Esophagus muscularis mucosa (tissue), 4 donors: ENCODE measurements at regions not wholly inside any gene's neighbourhood (a gene's known extent, or its start where the extent isn't known, plus 50 kb on each side); places are given as distances from the start of the nearest gene placed in this dataset.
A peak's percentile ranks its signal among the peaks of the same experiment; 100 is the strongest.

Source experiments
- DNase-seq: peaks from one replicate; pipeline ENCODE4 v3.0.0-alpha.2; 2017; ENCODE audit errors: extremely low spot score
- H3K27ac ChIP-seq, 4 donors: fragments of 200-600 bp; sonication (generic); replicated peaks in 1 of 4; 1 replicate in 3 of 4; 2 replicates in 1 of 4; pipeline ENCODE4 v1.5.1; 2016 to 2019; ENCODE audit warnings: mild to moderate bottlenecking in 1 of 4
- H3K27me3 ChIP-seq, 4 donors: fragments of 200-600 bp; sonication (generic); one replicate each; pipeline versions ENCODE4 v1.5.1 to v1.6.0; 2016 to 2019
- H3K36me3 ChIP-seq, 4 donors: fragments of 200-600 bp; sonication (generic); one replicate each; pipeline ENCODE4 v1.5.1; 2016 to 2019
- H3K4me1 ChIP-seq, 4 donors: fragments of 200-600 bp; sonication (generic); one replicate each; pipeline ENCODE4 v1.5.1; 2016 to 2019
- H3K4me3 ChIP-seq, 4 donors: fragments of 200-600 bp; sonication (generic); 1 replicate in 2 of 4; 2 replicates in 2 of 4; pipeline ENCODE4 v1.5.1; 2016 to 2019; ENCODE audit warnings: mild to moderate bottlenecking in 4 of 4, moderate library complexity in 1 of 4
- H3K9me3 ChIP-seq, 4 donors: fragments of 200-600 bp; sonication (generic); 1 replicate in 3 of 4; 2 replicates in 1 of 4; pipeline ENCODE4 v1.5.1; 2016 to 2019
- EP300 ChIP-seq: sonication (generic); formaldehyde crosslinking; IDR thresholded peaks from one replicate; pipeline ENCODE4 v1.6.1; 2017; ENCODE audit warnings: antibody characterized with exemption
- POLR2A ChIP-seq: fragments of 450-650 bp; IDR thresholded peaks from one replicate; pipeline ENCODE4 v1.6.1; 2017; ENCODE audit warnings: antibody characterized with exemption, moderate library complexity, mild to moderate bottlenecking, low read depth
- POLR2AphosphoS5 ChIP-seq, 2 donors: sonication (generic); formaldehyde crosslinking; IDR thresholded peaks; one replicate each; pipeline ENCODE4 v1.6.1; 2017; ENCODE audit warnings: antibody characterized with exemption in 2 of 2
- WGBS: methylation state at CpG from one replicate; pipeline ENCODE4 v1.1.5; 2018; 5-methylcytosine and 5-hydroxymethylcytosine counted together
- intact Hi-C: fragments of 100-400 bp; cut with DNase I; formaldehyde crosslinking; loops from one replicate; pipeline ENCODE4 v1.15.1; 2023
- TF ChIP-seq, protein P1 (sequence below), 3 experiments: fragments of 200-600 bp in 2 of 3; fragments of 450-650 bp in 1 of 3; sonication (generic) in 2 of 3; IDR thresholded peaks; one replicate each; pipeline ENCODE4 v1.5.1; 2017 to 2019; ENCODE audit warnings: antibody characterized with exemption in 3 of 3, mild to moderate bottlenecking in 2 of 3, moderate library complexity in 1 of 3

DNA sequence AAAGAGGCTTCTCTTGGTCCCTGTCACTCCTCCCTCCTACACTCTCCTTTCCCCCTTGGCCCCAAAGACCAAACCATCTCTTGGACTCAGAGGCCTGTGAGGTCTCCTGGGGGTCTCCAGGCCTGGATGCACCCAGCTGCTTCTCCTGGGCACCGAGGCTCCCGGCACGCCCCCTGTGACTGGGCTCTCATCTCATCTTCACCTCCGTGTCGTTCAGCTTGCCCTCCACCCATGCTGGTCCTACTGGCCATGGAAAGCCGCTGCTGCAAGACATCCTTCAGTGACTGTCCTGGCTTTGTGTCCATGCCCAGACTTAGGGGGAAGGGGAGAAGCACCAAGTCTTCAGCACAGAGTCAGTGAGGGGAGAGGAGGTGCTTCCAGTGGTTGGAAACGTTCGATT, 141.4 kb upstream of the RET start:
- WGBS, result 80% methylated on average over 8 of the region's 8 CpGs
- H3K9me3 ChIP-seq, result no peaks in the 10 kb centered on the region
- TF ChIP-seq, protein P1, sequence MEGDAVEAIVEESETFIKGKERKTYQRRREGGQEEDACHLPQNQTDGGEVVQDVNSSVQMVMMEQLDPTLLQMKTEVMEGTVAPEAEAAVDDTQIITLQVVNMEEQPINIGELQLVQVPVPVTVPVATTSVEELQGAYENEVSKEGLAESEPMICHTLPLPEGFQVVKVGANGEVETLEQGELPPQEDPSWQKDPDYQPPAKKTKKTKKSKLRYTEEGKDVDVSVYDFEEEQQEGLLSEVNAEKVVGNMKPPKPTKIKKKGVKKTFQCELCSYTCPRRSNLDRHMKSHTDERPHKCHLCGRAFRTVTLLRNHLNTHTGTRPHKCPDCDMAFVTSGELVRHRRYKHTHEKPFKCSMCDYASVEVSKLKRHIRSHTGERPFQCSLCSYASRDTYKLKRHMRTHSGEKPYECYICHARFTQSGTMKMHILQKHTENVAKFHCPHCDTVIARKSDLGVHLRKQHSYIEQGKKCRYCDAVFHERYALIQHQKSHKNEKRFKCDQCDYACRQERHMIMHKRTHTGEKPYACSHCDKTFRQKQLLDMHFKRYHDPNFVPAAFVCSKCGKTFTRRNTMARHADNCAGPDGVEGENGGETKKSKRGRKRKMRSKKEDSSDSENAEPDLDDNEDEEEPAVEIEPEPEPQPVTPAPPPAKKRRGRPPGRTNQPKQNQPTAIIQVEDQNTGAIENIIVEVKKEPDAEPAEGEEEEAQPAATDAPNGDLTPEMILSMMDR (IDR thresholded peaks at IDR 0.05), result no peak
- no peak for TF ChIP-seq POLR2AphosphoS5 (IDR thresholded peaks at IDR 0.05)
- no peak for TF ChIP-seq EP300
- no peak for TF ChIP-seq POLR2A
- peaks cover 0 to 85% (median 20%) of the 10 kb centered on the region in 4 donors for H3K27me3 ChIP-seq
- intact Hi-C loops, result no loop called here
- H3K4me3 ChIP-seq, result no peak overlapping the region
- no peaks in the 10 kb centered on the region for H3K36me3 ChIP-seq
- peaks cover 6 to 18% (median 16%) of the 10 kb centered on the region in 4 donors for H3K4me1 ChIP-seq
- peak; percentile 62 for DNase-seq
- H3K27ac ChIP-seq, result no peak overlapping the region

DNA sequence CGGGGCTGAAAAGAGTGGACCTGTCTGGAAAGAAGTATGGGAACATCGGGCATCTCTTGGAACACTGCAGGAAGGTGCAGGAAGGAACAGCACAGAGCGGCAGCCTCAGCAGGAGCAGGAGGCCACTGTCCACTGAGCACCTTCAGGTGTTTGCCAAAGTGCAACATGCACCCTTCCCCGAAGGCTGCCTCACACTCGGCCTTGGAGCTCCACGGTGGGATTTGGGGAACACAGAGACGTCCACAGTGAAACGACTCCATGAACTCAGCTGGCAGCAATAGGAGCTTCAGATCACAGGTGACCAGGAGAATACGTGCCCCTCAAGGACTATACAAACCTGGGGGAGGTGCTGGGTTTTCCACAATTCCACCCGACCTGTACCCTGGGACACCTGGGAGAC, 140.3 kb upstream of the RET start:
- no peaks in the 10 kb centered on the region for H3K36me3 ChIP-seq
- no peak for TF ChIP-seq POLR2A
- TF ChIP-seq, protein P1 (IDR thresholded peaks at IDR 0.05), result no peak
- TF ChIP-seq POLR2AphosphoS5 (IDR thresholded peaks at IDR 0.05), result no peak
- no peak for TF ChIP-seq EP300
- no peaks in the 10 kb centered on the region for H3K9me3 ChIP-seq
- WGBS, result 93% methylated on average over 10 of the region's 10 CpGs
- intact Hi-C loops, result no loop called here
- no peak for DNase-seq
- H3K27me3 ChIP-seq, result peaks cover 0 to 75% (median 20%) of the 10 kb centered on the region in 4 donors
- H3K4me3 ChIP-seq, result no peak overlapping the region
- H3K27ac ChIP-seq, result no peak overlapping the region
- peaks cover 6 to 18% (median 16%) of the 10 kb centered on the region in 4 donors for H3K4me1 ChIP-seq

DNA sequence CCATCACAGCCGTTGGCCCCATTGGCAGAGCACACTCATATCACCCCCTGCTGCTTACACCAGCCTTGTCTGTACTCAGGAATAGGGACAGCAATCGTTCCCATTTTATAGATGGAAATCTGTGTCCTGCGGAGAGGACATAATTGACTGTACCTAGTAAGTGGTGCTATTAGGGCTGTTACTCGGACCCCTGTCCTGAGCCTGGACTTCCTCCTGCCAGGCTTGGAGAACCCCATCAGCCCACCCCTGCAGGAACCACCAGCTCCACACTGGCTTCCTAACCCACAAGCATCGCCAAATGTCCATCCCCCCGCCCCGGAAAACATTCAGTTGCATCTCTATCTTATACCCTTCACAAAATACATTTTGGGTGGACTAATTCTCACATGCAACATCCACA, 139.8 kb upstream of the RET start:
- H3K36me3 ChIP-seq, result no peaks in the 10 kb centered on the region
- H3K27ac ChIP-seq, result no peak overlapping the region
- no peak for TF ChIP-seq POLR2A
- no peak for DNase-seq
- no peaks in the 10 kb centered on the region for H3K9me3 ChIP-seq
- peaks cover 6 to 18% (median 16%) of the 10 kb centered on the region in 4 donors for H3K4me1 ChIP-seq
- 91% methylated on average over 5 of the region's 7 CpGs for WGBS
- H3K4me3 ChIP-seq, result no peak overlapping the region
- intact Hi-C loops, result no loop called here
- peaks cover 0 to 70% (median 20%) of the 10 kb centered on the region in 4 donors for H3K27me3 ChIP-seq

DNA sequence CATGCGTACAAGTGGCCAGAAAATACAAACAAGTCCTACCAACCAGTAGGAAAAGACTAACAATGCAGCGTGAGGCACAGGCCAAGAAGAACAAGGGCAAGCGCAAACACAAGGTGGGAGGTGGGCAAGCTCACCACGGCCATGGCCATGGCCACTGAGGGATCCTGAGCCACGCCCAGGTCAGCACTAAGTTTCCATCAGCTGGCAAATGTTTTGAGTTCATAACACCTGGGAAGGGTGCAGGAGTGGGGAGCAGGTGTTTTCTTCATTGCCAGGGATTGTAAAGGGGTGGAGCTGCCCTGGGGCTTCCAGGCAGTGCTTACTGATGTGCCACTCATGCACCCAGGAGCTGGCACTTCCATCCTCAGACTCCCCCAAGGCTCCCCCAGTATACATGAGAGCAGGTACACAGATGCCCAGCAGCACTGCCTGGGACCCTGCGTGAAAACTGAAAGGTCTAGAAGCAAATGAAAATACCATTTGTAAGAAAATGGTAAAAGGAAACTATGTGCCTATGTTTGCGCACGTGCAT, 139.2 kb upstream of the RET start:
- H3K4me1 ChIP-seq, result peaks cover 6 to 15% (median 14%) of the 10 kb centered on the region in 4 donors
- TF ChIP-seq POLR2A (no peak), POLR2AphosphoS5 (IDR thresholded peaks at IDR 0.05) (no peak)
- TF ChIP-seq, protein P1 (IDR thresholded peaks at IDR 0.05), result no peak
- DNase-seq, result peak; percentile 90
- peaks cover 0 to 63% (median 15%) of the 10 kb centered on the region in 4 donors for H3K27me3 ChIP-seq
- H3K27ac ChIP-seq, result no peak overlapping the region
- 87% methylated on average over 8 of the region's 8 CpGs for whole genome bisulfite sequencing
- no peak overlapping the region for H3K4me3 ChIP-seq
- no peaks in the 10 kb centered on the region for H3K9me3 ChIP-seq
- no peaks in the 10 kb centered on the region for H3K36me3 ChIP-seq
- intact Hi-C loops, result no loop called here

DNA sequence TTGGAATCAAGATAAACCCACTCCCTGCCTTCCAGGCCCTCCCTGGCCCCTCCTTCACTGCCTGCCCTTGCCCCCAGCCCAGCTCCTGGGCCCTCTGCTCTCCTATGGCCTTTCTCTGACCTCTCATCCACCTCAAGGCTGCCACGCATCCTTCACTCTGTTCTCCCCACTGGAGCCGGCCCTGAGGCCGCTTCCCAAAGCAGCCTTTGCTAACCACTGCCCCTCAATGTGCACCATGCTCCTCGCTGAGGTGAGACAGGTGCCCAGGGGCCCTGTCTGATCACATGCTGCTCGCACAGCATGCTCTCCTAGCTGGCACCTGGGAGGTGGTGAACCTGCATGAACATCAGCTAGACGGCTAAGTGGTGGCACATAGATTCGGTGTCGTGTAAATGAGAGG, 138.5 kb upstream of the RET start:
- peak; percentile 89 for DNase-seq
- Histone ChIP-seq H3K36me3 (no peaks in the 10 kb centered on the region), H3K4me3 (no peak overlapping the region), H3K9me3 (no peaks in the 10 kb centered on the region), H3K4me1 (peaks cover 1 to 8% (median 7%) of the 10 kb centered on the region in 4 donors), H3K27ac (no peak overlapping the region), H3K27me3 (peaks cover 0 to 57% (median 9%) of the 10 kb centered on the region in 4 donors)
- no peak for TF ChIP-seq POLR2A
- TF ChIP-seq, protein P1 (IDR thresholded peaks at IDR 0.05), result no peak
- TF ChIP-seq POLR2AphosphoS5 (IDR thresholded peaks at IDR 0.05), result no peak
- no peak for TF ChIP-seq EP300
- intact Hi-C loops, result no loop called here
- 78% methylated on average over 8 of the region's 8 CpGs for WGBS
